Uterus (tissue), 3 donors: ENCODE measurements at regions not wholly inside any gene's neighbourhood (a gene's known extent, or its start where the extent isn't known, plus 50 kb on each side); places are given as distances from the start of the nearest gene placed in this dataset.

ENCODE experiments used
- DNase-seq, 2 donors: peaks; one replicate each; pipeline ENCODE4 v3.0.0-alpha.2; 2019 to 2020
- H3K27ac ChIP-seq, 2 donors: fragments of 200-600 bp; sonication (generic); 1 replicate in 1 of 2; 2 replicates in 1 of 2; pipeline ENCODE4 v1.5.1; 2016 to 2018
- H3K27me3 ChIP-seq, 2 donors: fragments of 200-600 bp; sonication (generic); one replicate each; pipeline ENCODE4 v1.5.1; 2018 to 2019; ENCODE audit warnings: control low read depth in 1 of 2
- H3K36me3 ChIP-seq, 2 donors: fragments of 200-600 bp; sonication (generic); one replicate each; pipeline ENCODE4 v1.5.1; 2019; ENCODE audit warnings: control low read depth in 1 of 2
- H3K4me1 ChIP-seq, 2 donors: fragments of 200-600 bp; sonication (generic); one replicate each; pipeline ENCODE4 v1.5.1; 2018 to 2019; ENCODE audit warnings: control low read depth in 1 of 2
- H3K4me3 ChIP-seq, 2 donors: fragments of 200-600 bp; sonication (generic); 1 replicate in 1 of 2; 2 replicates in 1 of 2; pipeline ENCODE4 v1.5.1; 2018 to 2019; ENCODE audit warnings: mild to moderate bottlenecking in 1 of 2
- H3K9me3 ChIP-seq, 2 donors: fragments of 200-600 bp; sonication (generic); one replicate each; pipeline ENCODE4 v1.5.1; 2019; ENCODE audit warnings: control low read depth in 1 of 2
- CTCF ChIP-seq, 4 experiments: fragments of 200-600 bp in 2 of 4; fragments of 450-650 bp in 2 of 4; sonication (generic) in 2 of 4; IDR thresholded peaks; one replicate each; pipeline ENCODE4 v1.5.1; 2016 to 2019; ENCODE audit warnings: antibody characterized with exemption in 4 of 4, mild to moderate bottlenecking in 2 of 4, moderate library complexity in 1 of 4
- POLR2A ChIP-seq, 2 donors: fragments of 450-650 bp; IDR thresholded peaks; one replicate each; pipeline ENCODE4 v1.6.1; 2016; ENCODE audit warnings: antibody characterized with exemption in 2 of 2, mild to moderate bottlenecking in 1 of 2, moderate library complexity in 1 of 2
- intact Hi-C: fragments of 100-400 bp; cut with DNase I; formaldehyde crosslinking; loops from one replicate; pipeline ENCODE4 v1.15.1; 2023; ENCODE audit warnings: low total_unique reads
- donor health status: DM: yes; HTN: yes; CAD: no.

GRCh38 chr6:163771180-163771579 lies 356.7 kb downstream of the QKI start:
- DNase-seq, result no peak
- no peaks in the 10 kb centered on the region for H3K9me3 ChIP-seq
- intact Hi-C loops, result no loop called here
- TF ChIP-seq CTCF (IDR thresholded peaks at IDR 0.05) (no peak), POLR2A (IDR thresholded peaks at IDR 0.05) (no peak)
- no peaks in the 10 kb centered on the region for H3K4me1 ChIP-seq
- no peak overlapping the region for H3K27ac ChIP-seq
- no peaks in the 10 kb centered on the region for H3K27me3 ChIP-seq
- H3K4me3 ChIP-seq, result no peak overlapping the region
- no peaks in the 10 kb centered on the region for H3K36me3 ChIP-seq

GRCh38 chr6:163768905-163769304 lies 354.4 kb downstream of the QKI start:
- intact Hi-C loops, result no loop called here
- TF ChIP-seq CTCF (IDR thresholded peaks at IDR 0.05), result no peak
- no peak for TF ChIP-seq POLR2A (IDR thresholded peaks at IDR 0.05)
- H3K4me1 ChIP-seq, result no peaks in the 10 kb centered on the region

GRCh38 chr6:163766936-163767335 lies 352.4 kb downstream of the QKI start:
- no peak for TF ChIP-seq CTCF (IDR thresholded peaks at IDR 0.05)
- no peak for TF ChIP-seq POLR2A (IDR thresholded peaks at IDR 0.05)
- Histone ChIP-seq H3K4me3 (no peak overlapping the region), H3K27ac (no peak overlapping the region), H3K36me3 (no peaks in the 10 kb centered on the region), H3K9me3 (no peaks in the 10 kb centered on the region), H3K4me1 (no peaks in the 10 kb centered on the region), H3K27me3 (no peaks in the 10 kb centered on the region)
- intact Hi-C loops, result no loop called here
- no peak for DNase-seq

More at GRCh38 chr6:163768905-163769304, 354.4 kb downstream of the QKI start:
- Histone ChIP-seq H3K27me3 (no peaks in the 10 kb centered on the region), H3K4me3 (no peak overlapping the region), H3K36me3 (no peaks in the 10 kb centered on the region), H3K27ac (no peak overlapping the region), H3K9me3 (no peaks in the 10 kb centered on the region)
- no peak for DNase-seq

DNA sequence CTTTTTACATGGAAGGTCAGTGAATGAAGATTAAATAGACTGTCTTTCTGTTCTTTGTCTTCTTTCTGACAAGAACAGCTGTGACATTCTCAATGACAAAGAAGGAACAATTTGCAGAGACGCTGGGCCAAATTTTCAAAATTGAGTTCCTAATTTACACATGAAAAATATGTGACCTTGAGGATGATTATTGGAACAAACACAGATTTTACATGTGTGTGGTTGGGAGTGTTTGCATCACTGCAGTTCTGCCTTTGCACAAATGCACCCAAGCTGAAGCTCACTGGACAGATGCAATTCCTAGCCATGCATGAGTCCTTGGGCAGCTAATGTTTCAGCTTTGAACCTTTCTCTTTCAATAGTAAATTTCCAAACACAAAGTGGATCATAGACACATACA lies 350.8 kb downstream of the QKI start:
- Histone ChIP-seq H3K36me3 (no peaks in the 10 kb centered on the region), H3K4me1 (no peaks in the 10 kb centered on the region), H3K27ac (no peak overlapping the region), H3K9me3 (no peaks in the 10 kb centered on the region), H3K4me3 (no peak overlapping the region), H3K27me3 (no peaks in the 10 kb centered on the region)
- intact Hi-C loops, result no loop called here
- no peak for DNase-seq
- TF ChIP-seq POLR2A (IDR thresholded peaks at IDR 0.05) (no peak), CTCF (IDR thresholded peaks at IDR 0.05) (no peak)

GRCh38 chr6:163764565-163764964 lies 350.0 kb downstream of the QKI start:
- intact Hi-C loops, result no loop called here
- Histone ChIP-seq H3K9me3 (no peaks in the 10 kb centered on the region), H3K4me1 (no peaks in the 10 kb centered on the region), H3K4me3 (no peak overlapping the region), H3K27me3 (no peaks in the 10 kb centered on the region), H3K36me3 (no peaks in the 10 kb centered on the region), H3K27ac (no peak overlapping the region)
- TF ChIP-seq POLR2A (IDR thresholded peaks at IDR 0.05) (no peak), CTCF (IDR thresholded peaks at IDR 0.05) (no peak)
- DNase-seq, result no peak
